HG03095 (cell line): ENCODE measurements at regions not wholly inside any gene's neighbourhood (a gene's known extent, or its start where the extent isn't known, plus 50 kb on each side); places are given as distances from the start of the nearest gene placed in this dataset.
"Not testable (repeated sequence)": the region's sequence is repeated elsewhere in the genome, so short reads cannot be mapped to it uniquely, and the experiment has no call there.

Experiments used
- ATAC-seq: cut with Tn5 transposase; IDR thresholded peaks from one replicate; pipeline ENCODE4 v1.9.1; 2021; ENCODE audit warnings: moderate library complexity; ENCODE audit not compliant: unreplicated experiment

DNA sequence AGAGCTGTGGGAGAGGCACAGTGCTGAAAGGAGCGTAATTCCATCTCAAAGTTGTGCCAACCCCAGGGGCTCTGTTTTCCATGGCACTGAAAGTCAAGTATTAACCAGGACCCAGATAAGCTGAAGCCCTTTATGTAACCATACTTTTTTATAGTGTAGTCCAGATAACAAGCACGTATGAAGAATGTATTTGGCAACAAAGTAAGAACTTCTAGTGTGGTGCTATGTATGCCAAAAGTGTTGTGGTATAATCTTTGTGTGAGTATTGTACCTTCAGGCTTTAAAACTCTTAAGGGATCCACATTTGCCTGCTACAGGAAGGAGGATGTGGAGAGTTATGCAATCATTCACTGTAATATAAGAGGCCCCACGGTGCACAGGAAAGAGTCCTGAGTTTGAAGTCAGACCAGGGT lies 129.4 kb downstream of the IBTK start:
- no peak for ATAC-seq

DNA sequence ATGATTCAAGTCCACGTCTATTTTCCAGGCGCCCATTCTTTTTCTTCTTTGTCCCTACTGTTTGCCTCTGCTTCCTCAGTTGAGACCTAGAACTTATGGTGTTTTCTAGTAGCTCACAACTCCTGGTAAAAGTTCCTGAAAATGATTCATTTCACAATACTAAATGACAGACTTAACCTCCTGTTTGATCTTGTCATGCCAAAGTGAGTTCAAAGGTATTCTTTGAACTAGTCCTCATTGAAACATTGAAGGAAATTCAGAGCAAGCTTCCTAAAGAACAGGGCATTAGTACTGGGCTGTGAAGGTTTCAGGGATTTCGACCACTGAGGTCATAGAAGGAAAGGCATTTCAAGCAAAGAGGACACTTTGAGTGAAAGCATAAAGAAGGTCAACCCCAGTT lies 132.8 kb downstream of the IBTK start:
- ATAC-seq, result no peak

DNA sequence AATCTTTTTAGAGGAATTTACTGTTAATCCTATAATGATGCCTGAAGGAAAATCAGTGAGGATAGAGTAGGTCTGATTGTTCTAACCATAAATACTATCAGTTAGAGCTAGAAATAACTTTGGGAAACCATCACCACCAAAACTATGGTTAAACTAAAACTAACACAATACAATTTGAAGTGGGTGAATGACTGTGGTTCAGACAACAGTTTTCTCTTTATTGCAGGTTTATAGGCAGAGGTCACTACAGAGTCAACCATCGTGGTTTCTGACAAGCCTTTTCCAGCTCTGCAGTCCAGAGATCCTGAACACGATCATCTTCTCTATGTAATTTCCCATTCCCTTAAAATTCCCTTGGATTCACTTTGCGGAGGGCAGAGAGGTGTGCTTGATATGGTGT lies 134.3 kb downstream of the IBTK start:
- no peak for ATAC-seq

DNA sequence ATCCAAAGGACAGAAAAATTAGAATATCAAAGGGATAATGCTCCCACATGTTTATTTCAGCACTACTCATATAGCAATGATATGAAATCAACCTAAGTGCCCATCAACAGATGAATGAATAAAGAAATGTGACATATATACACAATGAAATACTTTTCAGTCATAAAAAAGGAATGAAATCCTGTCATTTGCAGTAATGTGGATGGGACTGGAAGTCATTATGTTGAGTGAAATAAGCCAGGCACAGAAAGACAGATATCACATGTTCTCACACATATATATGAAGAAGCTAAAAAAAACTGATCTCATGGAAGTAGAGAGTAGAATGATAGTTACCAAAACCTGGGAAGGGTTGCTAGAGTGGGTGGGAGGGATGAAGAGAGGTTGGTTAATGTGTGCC lies 135.7 kb downstream of the IBTK start:
- no peak for ATAC-seq

DNA sequence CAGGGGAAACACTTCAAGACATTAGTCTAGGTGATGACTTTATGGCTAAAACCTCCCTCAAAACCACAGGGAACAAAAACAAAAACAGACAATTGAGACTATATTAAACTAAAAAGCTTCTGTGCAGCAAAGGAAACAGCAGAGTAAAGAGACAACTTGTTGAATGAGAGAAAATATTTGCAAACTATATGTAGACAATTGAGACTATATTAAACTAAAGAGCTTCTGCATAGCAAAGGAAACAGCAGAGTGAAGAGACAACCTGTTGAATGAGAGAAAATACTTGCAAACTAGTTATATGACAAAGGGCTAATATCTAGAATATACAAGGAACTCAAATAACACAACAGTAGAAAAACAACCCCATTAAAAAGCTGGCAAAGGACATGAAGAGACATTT lies 136.4 kb downstream of the IBTK start:
- no peak for ATAC-seq

GRCh38 chr6:82103171-82103570 lies 144.4 kb downstream of the IBTK start:
- ATAC-seq, result not testable (repeated sequence)

GRCh38 chr6:82101374-82102114 lies 146.0 kb downstream of the IBTK start:
- ATAC-seq, result not testable (repeated sequence)

GRCh38 chr6:82100763-82101162 lies 146.8 kb downstream of the IBTK start:
- not testable (repeated sequence) for ATAC-seq

DNA sequence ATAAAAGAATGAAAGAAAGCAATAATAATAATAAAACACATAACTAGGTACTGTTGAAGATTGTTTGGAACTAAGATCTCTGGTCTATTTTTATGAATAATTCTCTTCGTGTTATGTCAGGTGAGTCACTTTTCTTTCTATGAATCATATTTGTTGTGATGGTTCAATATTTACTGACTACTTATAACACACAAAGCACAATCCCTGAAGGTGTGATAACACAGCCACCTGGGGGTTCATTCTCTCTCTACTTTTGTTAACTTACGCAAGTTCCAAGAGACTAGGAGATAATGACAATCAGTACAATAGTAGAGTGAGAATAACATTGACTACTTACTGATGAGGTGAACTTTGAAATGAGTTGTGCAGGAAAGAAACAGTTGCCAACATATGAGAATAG lies 149.9 kb downstream of the IBTK start:
- no peak for ATAC-seq

- no peak for ATAC-seq
These were observed 152.5 kb downstream of the IBTK start for GRCh38 chr6:82095091-82095490.

DNA sequence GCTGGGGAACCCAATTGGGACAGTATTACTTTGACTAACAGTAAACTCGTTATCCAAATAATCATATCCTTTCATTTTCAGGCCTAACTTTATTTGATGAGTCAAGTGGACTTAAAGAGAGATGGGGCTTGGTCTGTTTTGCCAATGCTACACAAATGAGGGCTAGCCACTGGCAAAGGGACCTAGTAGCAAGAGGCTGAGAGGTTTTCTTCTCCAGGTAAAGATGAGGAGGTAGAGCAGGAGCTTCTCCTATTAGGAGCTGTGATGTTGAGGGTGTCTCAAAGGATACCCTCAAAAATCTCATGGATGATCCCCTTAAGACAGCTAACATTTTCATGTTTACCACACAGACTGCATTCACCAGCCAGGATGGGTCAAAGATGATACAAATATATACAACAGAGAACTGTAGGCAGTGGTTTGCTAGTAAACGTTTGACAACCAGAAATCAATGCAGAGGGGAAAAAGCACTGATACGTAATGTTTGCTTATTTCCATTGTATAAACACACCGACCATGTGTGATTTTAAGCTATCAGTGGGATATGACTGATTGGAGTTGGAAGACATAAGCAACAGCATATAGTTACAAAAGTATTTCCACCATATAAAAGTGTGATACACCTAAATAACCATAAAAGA lies 153.3 kb downstream of the IBTK start:
- ATAC-seq, result no peak

GRCh38 chr6:82088978-82089771 lies 158.4 kb downstream of the IBTK start:
- ATAC-seq, result no peak

DNA sequence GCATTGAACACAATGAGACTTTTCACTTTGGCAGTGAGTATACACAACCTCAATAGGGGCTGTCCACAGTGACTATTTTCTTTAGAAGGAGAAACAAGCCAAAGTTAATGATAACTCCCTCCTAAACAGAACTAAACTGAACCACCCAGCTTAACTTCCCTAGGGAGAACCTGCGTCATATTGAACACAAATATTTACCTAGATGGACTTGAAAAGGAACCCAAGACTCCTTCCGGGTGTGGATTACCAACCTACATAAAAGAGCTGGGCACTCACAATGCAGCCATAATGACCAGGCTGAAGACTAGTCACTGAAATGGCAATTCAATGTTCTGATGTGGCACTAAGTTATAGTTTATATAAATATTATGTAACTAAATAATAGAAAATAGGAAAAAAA lies 160.6 kb downstream of the IBTK start:
- no peak for ATAC-seq

DNA sequence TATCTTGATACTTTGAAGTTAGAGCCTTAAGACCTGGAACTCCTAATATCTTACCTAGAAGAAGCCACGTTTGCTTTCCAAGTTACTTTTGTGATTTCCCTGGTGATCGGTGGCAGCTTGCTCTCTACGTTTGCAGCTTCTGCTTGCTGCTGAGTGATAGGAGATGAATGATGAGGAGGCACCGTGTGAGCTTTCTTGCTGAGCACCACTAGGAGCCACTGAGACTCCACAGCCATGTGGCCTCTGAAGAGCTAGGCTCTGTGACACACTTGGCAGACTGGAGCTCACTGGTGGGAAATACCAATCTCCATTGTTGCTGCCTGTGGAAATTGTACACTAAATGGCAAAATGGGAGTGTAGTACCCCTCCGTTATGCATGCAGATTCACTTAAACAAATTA lies 161.8 kb downstream of the IBTK start:
- ATAC-seq, result no peak

- ATAC-seq, result no peak
These were observed 163.1 kb downstream of the IBTK start for GRCh38 chr6:82084324-82084920.

DNA sequence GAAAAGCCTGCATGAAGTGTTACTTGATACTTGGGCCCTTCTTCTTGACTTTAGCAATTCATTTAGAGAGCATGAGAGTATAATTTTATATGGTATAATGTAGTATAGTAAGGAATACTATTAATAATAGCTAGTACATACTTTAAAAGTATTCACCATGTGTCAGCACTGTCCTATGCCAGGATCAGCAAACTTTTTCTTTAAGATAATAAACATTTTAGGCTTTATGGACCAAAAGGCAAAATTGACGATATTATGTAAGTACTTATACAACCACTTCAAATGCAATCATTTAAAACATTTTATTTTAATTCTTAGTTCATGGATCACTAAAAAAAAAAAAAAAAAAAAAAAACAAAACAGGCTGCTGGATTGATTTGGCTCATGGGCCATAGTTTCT lies 163.9 kb downstream of the IBTK start:
- no peak for ATAC-seq

GRCh38 chr6:82080767-82081166 lies 166.8 kb downstream of the IBTK start:
- ATAC-seq, result no peak

GRCh38 chr6:82078286-82078908 lies 169.1 kb downstream of the IBTK start:
- ATAC-seq, result no peak

- no peak for ATAC-seq
These were observed 170.6 kb downstream of the IBTK start for GRCh38 chr6:82076916-82077315.

DNA sequence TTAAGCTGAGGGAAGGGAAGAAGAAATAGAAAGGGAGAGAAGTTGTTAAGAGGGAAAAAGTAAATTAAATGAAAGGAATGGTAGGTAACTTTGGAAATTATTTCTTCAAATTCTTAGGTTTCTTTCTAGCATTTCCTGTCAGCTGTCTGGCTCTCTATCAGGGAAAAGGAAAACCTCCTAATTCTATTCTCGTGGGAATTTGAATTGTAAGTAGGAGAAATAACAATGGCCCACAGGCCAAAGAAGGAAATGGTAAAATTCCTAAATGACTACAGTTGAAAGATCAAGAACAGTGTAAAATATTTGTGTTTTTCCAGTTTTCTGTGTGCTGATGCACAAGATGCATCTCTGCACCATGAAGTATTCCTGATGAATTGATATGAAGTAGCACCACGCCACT lies 173.0 kb downstream of the IBTK start:
- no peak for ATAC-seq

GRCh38 chr6:82073484-82073883 lies 174.1 kb downstream of the IBTK start:
- ATAC-seq, result no peak
